Activated effector memory CD4-positive, alpha-beta T cell treated with anti-CD3 and anti-CD28 coated beads, Interleukin-2, amount 50 U/mL, for 16 hours (primary cell): ENCODE measurements at regions not wholly inside any gene's neighbourhood (a gene's known extent, or its start where the extent isn't known, plus 50 kb on each side); places are given as distances from the start of the nearest gene placed in this dataset.
"Not testable (repeated sequence)": the region's sequence is repeated elsewhere in the genome, so short reads cannot be mapped to it uniquely, and the experiment has no call there.

ENCODE experiments used
- DNase-seq: peaks from one replicate; pipeline ENCODE4 v3.0.0-alpha.2; 2020

DNA sequence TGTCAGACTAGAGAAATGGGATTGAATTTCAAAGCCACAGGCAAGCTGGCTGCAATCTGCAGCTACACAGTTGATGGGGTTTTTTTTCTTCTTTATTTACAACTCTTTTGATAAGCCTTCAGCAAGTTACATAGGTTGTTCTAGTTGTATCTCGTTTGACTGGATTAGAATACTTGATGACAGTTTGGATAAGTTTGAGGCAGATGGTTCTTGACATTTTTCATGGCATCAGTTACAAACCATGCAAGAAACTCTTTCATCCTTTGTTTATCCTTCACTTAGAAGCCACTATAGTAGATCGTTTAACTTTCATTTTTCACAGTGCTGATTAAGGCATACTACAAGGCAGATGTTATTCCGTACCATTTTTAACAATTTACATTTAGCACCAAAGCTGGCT lies 238.9 kb downstream of the TOX3 start:
- DNase-seq: no peak

DNA sequence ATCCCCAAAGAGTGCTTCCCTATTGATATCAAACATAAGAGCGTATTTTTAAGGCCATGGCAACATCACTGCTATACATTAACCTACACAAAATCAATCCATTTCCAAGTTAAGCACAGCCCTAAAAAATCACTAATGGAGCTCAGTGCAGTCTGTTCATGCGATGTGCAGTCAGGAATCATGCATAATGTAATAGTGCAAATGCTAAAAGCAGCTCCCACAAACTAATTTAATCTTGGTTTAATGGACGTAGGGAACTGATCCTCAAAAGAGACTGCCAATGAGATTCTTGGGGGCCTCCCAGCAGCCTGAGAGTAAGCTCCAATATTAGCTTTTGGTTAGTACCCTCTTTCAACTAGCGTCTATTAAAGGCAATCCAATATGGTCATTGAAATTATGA lies 245.9 kb downstream of the TOX3 start:
- DNase-seq: no peak

DNA sequence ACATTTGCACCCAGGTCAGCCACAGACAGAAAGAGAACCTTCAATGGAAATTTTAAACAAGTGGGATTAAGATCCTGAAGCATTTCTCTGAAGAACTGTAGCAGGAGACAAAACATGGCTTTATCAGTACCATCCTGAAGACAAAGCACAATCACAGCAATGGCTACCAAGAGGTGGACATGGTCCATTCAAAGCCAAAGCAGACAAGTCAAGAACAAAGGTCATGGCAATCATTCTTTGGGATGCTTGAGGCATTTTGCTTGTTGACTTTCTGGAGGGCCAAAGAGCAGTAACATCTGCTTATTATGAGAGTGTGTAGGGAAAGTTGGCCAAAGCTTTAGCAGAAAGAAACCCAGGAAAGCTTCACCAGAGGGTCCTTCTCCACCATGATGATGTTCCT lies 248.2 kb downstream of the TOX3 start:
- DNase-seq: no peak

DNA sequence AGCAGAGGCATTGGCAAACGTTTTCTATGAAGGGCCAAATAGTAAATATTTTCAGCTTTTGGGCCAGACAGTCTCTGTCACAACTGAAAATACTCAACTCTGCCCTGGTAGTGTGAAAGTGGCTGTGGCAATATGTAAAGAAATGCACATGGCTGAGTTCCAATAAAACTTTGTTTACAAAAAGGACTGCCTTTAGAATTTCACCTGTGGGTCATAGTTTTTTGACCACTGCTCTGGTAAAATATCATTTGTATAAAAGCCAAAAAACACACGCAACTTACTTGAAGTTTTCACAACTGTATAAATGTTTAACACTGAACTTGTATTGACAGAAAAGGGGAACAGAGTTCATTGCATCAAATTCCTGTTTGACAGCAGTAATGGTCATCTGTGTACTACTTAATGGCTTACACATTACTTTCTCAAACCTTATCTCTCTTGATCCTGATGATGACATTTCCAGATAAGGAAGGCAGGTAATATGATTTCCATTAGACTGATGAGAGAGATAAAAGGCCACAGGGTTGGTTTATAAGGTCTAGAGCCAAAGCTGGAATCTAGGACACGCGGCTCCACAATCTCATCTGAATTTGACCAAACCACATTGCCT lies 250.1 kb downstream of the TOX3 start:
- not testable (repeated sequence) for DNase-seq

DNA sequence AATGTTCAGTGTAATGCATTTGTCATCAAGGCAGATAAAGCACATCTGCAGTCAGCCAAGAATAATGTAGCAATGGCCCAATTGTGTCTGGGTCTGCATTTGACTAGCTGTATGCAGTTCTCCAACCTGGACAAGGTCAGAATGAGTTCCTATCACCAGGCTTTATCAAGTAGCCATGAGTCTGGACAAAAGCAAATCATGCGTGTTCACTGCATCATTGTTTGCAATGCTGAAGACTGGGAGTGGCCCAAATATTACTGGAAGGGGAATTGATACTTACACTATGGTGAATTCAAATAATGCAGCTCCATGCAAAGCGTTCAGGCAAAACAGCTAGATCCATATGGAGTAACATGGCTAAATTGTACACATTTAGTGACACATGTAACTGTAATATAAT lies 250.9 kb downstream of the TOX3 start:
- no peak for DNase-seq

DNA sequence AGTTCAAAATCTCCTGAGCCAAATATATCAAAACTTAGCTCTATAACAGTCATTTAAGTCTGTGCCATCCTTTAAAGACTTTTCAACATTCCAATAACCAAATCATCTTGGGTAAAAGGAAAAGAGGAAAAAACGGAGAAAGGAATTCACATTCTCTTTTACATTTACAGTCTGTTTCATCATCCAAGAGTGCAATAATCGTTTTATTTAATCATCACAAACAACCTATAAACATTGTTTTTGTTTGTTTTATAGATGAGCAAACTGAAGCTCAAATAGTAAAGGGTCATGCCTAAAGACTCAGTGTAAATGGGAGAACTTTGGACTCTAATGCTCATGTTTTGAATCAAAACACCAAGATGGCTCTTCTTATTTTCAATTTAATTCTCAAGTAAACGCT lies 252.3 kb downstream of the TOX3 start:
- DNase-seq: no peak

DNA sequence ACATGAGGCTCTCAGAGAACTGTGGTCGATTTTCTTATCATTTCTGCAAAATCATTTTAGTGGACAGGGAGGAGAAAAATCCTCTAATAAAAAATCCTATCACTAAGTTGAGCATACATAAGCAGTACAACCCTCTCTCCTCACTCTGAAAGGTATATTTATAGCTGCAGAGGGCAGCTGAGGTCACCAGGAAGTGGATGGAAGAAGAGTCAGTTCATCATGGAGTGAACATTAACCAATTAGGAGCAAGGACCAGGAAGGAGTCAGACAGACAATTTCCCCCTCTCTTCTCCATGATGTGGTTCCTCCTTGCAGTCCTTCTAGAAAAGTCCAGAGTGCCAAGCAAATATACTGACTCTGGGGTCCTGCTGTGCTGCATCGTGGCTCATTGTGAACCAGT lies 253.7 kb downstream of the TOX3 start:
- no peak for DNase-seq

DNA sequence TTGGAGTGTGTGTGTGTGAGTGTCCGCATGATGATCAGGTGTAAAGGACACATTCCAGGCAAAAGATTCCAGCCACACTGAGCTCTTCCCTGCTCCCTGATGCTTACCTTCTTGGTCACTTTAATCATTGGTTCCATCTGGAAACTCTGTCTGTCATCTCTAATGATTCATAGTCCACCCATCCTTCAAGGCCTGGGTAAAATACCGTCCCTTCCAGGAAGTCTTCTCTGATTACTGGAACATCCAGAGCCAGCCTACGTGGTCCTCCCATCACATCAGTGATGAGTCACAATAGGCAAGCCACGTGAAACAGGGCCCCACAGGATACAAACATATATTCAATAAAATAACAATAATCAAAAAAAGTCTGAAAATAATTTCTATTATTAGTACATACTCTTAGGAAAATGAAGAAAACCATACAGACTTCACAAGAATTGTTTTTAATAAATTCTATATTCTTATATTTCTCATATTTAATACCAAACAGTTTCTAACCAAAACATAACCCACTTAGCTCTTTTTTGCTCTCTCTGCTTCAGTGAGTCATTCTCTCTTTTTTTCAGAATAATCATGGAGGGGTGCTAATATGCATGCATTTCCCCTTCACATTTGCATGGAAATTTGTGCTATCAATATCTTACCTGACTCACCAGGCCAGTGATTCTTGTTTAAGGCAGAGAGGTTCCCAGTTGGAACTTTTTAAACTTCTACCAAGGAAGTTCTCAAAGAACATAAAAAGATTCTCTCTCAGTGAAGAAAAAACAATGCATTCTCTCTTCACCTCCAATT lies 263.2 kb downstream of the TOX3 start:
- DNase-seq: no peak

DNA sequence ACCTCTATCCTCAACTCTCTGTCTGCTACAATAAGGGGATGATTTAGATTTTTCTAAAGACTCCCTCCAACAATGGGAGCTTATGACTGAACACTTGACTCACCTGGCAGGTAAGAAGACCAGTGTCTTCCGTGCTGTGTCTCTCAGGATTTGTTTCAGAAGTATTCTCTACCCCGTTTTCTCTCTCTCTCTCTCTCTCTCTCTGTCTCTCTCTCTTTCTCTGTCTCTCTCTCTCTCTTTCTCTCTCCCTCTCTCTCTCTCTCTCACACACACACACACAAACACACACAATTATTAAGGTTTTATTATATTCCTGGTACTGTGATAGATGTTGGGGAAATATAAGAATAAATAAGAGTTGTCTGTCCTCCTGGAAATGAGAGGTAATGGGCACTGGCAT lies 263.9 kb downstream of the TOX3 start:
- DNase-seq: no peak

DNA sequence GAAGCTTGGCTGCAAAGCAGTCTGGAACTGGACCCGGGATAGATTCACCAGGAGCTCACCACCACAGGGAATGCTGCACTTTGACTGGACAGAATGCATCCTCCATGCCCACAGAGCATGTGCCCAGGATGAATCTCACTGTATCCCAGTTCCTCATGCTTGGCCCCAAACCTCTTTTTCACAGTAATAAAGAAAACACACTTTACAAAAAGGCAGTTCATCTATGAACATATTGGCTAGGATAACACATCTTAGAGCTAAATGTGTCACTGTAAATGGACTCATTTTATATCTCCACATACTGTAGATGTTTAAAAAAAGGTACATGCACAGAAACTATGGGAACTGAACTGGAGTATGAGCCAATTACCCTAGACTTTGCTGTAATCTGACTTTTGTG lies 266.9 kb downstream of the TOX3 start:
- no peak for DNase-seq

DNA sequence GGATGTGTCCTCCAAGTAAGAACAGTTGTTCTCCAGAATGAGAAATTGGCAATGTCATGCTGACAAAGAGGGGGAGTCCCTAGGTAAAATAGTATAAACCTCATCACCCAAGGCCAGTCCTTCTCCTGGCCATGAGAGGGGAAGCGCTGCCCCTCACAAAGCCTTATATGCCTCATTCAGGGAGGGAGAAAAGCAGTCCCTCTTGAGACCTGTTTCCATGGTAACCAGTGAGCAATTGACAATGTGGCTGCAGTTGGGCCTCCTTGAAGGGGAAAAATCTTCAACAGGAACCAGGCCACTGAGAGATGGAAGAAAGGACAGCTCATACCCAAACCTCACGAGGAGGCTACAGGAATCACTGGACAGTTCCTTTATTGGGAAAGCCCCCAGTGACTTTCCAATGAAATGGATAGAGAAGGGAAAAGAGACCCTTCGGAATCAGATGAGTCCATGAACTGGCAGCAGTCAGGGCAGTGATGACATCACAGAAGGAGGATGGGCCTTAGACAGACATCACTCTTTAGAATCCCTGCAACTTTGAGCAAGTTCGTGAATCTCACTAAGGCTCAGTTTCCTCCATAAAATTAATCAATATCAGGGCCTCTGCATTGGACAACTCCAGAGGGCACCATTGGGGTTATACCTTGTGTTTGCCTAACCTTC lies 275.7 kb downstream of the TOX3 start:
- DNase-seq: no peak

DNA sequence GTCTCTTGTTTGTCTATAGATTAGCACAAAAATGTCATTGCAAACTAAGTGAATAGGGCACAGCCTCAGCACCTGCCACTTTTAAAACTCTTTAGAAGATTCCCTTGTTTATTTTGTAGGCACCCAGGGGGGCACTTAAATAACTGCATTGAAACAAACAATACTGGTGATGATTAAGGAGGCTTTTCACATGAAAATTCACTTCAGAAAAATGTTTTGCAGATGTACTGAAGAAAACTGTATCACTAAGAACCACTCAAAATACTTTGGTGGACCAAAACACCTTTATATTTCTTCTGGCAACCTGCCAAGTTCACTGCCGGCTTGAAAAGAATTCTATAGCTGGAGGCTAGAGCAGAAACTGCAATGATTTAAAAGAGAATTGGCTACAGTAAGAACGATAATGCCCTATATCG lies 281.5 kb downstream of the TOX3 start:
- no peak for DNase-seq

DNA sequence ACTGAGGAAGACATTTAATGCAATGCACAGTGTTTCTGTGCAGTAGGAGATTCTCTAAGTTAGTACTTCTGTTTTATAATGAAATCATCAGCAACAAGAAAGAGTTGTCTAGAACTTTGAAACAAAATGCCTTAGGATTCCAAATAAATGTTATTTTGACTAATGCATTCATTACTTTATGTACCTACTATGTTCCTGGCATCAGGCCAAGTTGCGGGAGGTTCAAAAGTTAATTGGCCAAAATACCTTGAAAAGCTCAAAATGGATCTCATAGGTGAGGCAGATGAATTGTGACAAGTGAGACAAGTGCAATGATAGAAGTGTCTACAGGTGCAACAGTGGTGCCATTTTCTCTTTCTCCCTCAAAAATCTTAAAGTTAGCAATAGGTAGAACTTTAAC lies 289.4 kb downstream of the TOX3 start:
- DNase-seq: no peak

DNA sequence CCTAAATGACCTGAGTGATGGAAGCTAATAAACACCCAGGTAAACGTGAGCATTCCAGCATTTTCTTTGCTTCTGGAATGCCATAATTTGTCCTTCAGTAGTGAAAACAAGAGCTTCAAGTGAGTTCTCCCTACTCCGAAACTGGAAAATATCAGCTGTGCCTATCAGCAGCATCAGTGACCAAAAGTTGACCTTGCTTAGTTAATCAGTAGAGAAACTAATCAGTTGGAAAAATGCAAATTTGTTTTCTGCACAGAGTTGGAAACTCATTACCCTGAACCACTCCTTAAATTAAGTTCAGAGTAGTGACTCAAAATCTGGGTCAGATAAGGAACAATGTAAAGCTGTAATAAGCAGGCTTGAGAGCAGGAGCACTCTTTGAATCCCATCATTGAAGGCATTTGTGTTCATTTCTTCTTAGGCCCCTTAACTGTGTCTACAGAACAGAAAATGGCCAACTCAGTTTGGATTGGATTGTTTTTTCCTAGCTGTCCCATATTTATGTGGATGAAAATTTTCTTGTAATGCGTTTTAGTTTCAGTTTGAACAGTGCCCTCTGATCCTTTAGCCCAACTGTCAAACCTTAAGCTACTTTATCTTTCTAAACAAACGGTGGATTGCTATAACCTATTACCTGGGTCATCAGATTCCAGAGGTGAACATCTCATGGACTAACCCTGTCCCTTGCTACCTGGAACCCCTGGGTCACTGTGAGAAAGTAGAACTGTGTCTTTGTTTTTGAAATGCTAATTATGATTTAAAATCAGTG lies 290.4 kb downstream of the TOX3 start:
- DNase-seq: no peak

DNA sequence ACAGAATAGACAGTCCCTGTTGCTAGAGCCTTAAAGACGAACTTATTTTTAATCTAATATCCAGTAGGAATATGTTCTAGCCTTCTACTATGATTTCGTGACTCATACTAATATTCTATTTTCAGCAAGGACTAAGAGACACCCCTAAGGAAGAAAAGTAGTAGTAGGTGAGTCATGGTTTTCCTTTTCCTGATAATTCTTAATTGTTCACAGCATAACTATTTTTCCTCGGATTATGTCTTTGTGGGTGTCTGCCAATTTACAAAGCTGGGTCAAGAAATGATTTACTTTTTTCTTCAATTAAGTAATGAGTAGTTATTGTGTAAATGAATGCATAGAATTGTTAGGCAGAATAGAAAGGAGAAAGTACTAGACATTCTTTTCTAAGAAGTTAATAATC lies 292.2 kb downstream of the TOX3 start:
- DNase-seq: no peak

DNA sequence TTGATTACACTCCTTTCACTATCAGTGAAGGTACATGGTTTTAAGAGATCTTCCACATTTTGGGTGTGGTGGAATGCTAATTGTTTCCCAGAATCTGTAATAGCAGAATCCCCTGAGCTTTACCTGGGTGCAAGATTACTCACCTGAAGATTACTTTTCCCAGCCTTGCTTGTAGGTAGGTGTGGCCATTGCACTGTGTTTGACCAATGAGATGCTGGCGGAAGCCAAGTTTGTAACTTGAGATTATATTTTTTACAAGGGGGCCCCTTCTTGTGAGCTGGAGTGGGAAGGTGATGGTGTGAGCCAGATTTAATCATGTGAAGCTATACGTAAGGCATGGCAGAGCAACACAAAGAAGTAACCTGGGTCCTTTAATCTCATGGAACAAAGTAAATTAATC lies 294.3 kb downstream of the TOX3 start:
- no peak for DNase-seq

DNA sequence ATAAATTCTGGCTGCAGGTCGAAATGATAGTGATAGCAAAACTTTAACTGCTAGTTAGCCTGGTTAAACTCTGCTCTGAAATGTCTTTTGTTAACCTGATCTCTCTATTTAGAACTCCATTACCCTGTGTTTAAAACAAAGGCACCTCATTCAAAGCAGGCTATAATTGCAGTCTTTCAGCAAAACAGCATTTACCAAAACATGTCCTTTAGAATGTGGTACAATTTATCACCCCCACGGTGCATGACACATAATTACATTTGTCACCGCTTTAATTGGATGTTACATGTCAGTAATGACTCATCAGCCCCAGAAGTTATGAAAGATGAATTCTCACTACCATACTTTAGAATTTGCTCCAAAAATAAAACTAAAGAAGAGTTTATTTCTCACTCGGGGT lies 295.4 kb downstream of the TOX3 start:
- DNase-seq: no peak

DNA sequence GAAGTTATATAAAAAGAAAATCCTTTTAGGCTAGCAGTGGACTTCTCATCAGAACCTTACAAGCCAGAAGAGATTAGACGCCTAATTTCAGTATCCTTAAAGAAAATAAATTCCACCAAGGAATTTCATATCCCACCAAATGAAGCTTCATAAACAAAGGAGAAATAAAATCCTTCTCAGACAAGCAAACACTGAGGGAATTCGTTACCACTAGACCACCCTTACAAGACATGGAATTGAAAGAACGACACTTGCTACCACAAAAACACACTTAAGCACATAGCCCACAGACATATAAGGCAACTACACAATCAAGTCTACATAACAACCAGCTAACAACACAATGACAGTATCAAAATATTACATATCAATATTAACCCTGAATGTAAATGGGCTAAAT lies 299.2 kb downstream of the TOX3 start:
- DNase-seq: no peak

DNA sequence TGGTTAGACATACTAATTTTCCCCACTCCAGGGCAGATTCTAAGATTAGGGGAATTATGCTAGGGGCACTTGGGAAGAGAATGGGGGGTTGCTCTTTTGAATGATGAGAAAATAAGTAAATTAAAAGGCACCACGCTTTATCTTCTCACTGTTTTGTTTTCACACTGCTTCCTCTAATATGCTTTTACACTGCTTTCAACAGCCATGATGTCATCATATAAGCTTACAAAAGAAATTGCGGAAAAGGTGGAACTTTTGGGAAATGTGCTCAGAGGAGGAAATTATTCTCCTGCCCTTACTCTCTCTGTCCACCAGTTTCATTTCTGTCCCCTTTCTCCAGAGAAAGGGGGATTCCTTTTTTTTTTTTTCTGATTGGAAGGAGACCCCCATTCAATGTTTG lies 308.2 kb downstream of the TOX3 start:
- no peak for DNase-seq

DNA sequence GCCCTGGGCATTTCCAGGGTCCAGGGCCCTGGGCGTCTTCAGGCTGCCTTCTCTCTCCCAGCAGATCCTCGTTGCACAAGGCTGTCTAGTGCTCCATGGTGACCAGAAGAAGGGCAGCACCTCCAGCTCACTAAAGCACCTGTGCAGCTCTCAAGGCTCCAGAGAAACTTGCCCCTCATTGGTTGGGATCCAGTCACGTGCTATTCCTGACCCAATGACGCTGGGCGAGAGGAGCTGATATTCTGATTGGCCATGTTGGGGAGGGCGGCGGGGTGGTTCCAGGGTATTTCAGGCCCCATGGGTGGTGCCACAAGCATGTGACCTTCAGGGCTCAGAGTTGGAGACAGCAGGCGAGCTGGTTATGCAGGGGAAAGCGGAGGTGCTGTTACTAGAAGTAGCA lies 309.1 kb downstream of the TOX3 start:
- DNase-seq: no peak

DNA sequence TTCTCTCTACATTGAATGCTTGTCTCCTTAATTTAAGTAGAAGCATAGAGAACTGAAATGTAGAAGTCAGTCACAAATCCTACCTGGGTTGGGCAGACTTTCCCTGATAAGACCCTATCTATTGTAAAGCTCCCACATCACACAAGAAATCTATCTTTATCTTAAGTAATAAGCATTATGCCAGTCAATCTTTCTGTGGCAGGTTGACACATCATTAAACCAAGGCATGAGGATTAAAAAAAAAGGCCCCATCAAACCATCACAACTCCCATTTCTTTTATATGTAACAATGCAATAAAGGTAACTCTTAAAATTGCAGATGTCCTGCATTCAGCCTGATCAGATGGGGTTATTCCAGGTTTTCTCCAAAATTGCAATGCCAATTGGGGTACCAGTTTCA lies 311.8 kb downstream of the TOX3 start:
- no peak for DNase-seq

DNA sequence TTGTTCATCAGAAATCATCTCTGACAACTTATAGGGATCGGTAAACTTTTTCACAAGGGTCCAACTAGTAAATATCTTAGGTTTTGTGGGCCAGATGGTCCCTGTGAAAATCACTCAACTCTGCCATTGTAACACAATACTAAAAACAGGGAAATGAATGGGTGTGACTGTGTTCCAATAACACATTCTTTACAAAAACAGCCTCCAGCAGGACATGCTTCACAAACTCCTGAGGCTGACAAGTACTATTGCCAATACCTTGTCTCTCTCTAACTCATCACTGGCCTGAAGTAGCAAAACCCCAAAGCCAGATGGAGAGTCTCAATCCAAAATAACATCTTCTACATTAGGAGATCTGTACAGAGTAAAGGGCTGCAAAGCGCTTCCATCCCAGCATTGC lies 312.3 kb downstream of the TOX3 start:
- no peak for DNase-seq

DNA sequence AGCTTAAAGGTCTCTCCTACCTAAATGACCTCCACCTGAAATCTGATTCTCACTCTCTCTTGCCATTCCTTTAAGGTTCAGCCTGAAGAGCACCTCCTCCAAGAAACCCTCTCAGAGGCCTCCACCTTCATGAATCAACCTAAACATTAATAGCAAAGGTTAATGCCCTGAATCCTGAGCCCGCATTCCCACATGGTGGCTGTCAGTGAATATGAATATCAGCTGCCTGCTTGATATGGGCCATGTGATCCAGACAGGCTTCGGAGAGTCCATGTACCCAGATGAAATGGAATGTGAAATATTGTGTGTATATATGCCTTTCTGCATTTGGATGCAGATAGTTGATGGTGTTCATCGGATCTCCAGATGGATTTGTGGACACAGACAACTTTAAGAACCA lies 317.5 kb downstream of the TOX3 start:
- no peak for DNase-seq

DNA sequence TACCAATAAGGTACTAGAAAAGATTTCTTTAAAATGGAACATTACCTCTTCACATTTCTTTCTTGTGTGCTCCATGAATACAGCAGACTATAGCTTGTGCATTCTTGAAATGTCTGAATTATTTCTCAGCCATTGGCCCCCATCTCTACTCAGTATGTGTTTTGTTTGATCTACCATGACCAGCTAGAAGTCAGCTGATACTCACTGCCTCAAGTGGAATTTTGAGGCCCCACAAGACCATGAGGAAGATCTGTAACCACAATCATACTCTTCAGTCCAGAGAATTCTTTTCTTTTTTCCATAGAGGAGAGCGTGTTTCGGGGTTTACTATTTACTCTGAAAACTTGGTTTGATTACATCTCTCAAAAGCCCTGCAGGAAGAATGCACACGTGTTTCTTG lies 319.1 kb downstream of the TOX3 start:
- no peak for DNase-seq
